Natural killer cell treated with Interleukin-12 subunit alpha and Interleukin-12 subunit beta and Interleukin-15 and Interleukin-18, amount 100 ng/mL, for 72 hours (primary cell): ENCODE measurements at regions not wholly inside any gene's neighbourhood (a gene's known extent, or its start where the extent isn't known, plus 50 kb on each side); places are given as distances from the start of the nearest gene placed in this dataset.
A peak's percentile ranks its signal among the peaks of the same experiment; 100 is the strongest.
"Not testable (repeated sequence)": the region's sequence is repeated elsewhere in the genome, so short reads cannot be mapped to it uniquely, and the experiment has no call there.

Source experiments
- ATAC-seq, 2 donors: fragments of 150-1000 bp; cut with Tn5 transposase in 1 of 2; sonication (Bioruptor Pico), chemical (Tn5 transposase) in 1 of 2; 2 replicates each; pipeline ENCODE4 v1.10.0; 2021
- DNase-seq: peaks from one replicate; pipeline ENCODE4 v3.0.0; 2022; ENCODE audit warnings: low spot score
- H3K27ac Mint-ChIP-seq, 2 donors: 1 replicate in 1 of 2; 2 replicates in 1 of 2; pipeline ENCODE4 v1.8.0; 2022; ENCODE audit warnings: mixed read lengths in 2 of 2, mild to moderate bottlenecking in 1 of 2, moderate library complexity in 1 of 2
- H3K27me3 Mint-ChIP-seq, 2 donors: 1 replicate in 1 of 2; 2 replicates in 1 of 2; pipeline ENCODE4 v1.8.0; 2022; ENCODE audit warnings: mixed read lengths in 2 of 2
- H3K36me3 Mint-ChIP-seq: one replicate; pipeline ENCODE4 v1.8.0; 2022; ENCODE audit warnings: mixed read lengths
- H3K4me1 Mint-ChIP-seq, 2 donors: 1 replicate in 1 of 2; 2 replicates in 1 of 2; pipeline ENCODE4 v1.8.0; 2022; ENCODE audit warnings: low read depth in 2 of 2, mixed read lengths in 2 of 2, mild to moderate bottlenecking in 1 of 2
- H3K4me3 Mint-ChIP-seq: one replicate; pipeline ENCODE4 v1.8.0; 2022; ENCODE audit warnings: mixed read lengths
- H3K9me3 Mint-ChIP-seq: 2 replicates; pipeline ENCODE4 v1.8.0; 2022; ENCODE audit warnings: mixed read lengths

DNA sequence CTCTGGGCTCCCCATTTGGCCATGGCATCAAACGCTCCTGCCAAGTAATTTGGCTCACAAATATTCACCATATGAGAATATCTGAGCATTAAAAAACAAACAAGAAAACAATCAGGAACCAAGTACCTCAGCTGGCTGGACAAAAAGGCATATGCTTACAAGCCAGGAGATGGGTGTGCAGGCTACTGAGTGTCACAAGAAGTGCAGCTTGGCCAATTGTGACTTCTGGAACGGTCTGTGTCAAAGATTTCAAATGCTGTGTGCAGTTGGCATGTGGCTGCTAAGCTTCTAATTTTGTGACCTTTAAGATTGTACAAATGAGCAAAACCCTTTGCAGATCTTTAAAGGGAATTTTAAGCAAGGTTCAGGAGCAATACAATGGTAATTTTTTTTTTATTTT is 274.0 kb downstream of the ANAPC1 start:
- not testable (repeated sequence) for DNase-seq, ATAC-seq, H3K4me3 Mint-ChIP-seq, H3K9me3 Mint-ChIP-seq, H3K4me1 Mint-ChIP-seq, H3K27me3 Mint-ChIP-seq, H3K36me3 Mint-ChIP-seq, H3K27ac Mint-ChIP-seq

DNA sequence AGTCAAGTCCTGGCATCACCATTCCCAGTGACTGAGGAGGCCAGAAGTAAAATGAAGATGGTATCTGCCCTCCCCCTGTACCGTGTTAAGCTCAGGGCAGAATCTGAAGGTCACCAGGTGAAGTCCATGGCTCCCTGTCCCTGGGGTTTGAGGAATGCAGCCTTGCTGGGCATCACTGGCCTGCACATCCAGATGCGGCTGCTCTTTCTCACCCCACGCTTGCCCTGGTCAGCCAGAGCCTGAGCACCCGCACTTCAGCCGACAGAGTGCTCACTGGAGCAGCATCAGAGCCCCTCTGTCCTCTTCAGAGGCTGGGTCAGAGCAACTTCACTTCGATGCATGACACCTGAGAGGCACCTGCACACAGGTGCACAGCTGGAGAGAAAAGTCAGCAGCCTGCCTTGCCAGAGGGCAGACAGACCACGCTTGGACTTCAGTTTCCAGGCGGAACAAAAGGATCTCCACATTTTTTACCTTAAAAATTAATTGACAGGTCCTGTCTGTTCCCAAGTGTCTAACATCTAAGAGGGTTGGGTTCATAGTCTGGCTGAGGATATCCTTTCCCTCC is 267.3 kb downstream of the ANAPC1 start:
- Mint-ChIP-seq H3K4me1 (peaks cover 17 to 19% of the 10 kb centered on the region in 2 donors), H3K27ac (no peak overlapping the region), H3K36me3 (no peaks in the 10 kb centered on the region), H3K4me3 (no peak overlapping the region), H3K27me3 (peaks cover 0 to 6% of the 10 kb centered on the region in 2 donors), H3K9me3 (no peaks in the 10 kb centered on the region)
- ATAC-seq (no peak), DNase-seq (no peak)

DNA sequence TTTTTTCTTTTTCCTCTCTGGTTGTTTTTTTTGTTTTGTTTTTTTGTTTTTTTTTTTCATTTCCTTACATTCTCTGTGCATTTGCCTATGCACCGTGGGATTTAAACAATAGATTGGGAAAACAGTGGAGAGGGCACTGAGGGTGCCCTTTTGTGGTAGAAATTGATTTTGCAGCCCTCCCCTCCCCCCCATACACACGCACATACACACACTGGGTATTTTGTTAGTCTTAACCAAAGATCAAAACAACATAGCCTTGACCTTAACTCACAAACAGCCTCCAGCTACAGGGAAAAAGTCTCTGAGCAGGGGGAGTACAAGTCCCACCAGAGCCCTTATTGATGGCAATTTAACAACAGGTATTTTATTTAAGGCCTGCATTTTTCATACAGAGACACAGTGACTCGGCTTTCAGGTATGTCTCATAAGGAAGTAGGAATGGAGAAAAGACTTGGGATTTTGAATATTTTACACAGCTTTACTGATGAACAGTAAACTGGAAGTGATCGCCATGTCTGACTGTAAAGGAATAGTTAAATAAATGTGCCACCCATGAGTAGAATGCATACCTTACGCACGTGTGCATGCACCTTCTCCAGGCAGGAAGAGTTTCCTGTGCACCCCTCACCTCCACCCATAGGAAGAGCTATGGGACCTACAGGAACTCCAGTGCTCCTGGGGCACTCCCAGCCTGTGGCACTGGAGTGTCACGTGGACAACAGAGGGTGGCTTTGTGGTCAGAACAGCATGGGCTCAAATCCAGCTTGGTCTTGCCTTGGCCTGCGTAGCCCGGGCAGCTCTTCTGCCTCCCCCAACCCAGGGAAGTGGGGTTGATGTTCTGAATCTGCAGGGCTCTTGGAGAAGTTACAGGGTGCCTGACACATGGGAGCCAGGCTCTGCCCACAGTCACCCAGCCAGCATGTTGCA is 266.4 kb downstream of the ANAPC1 start:
- Mint-ChIP-seq H3K4me1 (peaks cover 17 to 19% of the 10 kb centered on the region in 2 donors), H3K27ac (no peak overlapping the region), H3K36me3 (no peaks in the 10 kb centered on the region), H3K4me3 (no peak overlapping the region), H3K27me3 (peaks cover 0 to 3% of the 10 kb centered on the region in 2 donors), H3K9me3 (no peaks in the 10 kb centered on the region)
- DNase-seq (no peak), ATAC-seq (no peak)

DNA sequence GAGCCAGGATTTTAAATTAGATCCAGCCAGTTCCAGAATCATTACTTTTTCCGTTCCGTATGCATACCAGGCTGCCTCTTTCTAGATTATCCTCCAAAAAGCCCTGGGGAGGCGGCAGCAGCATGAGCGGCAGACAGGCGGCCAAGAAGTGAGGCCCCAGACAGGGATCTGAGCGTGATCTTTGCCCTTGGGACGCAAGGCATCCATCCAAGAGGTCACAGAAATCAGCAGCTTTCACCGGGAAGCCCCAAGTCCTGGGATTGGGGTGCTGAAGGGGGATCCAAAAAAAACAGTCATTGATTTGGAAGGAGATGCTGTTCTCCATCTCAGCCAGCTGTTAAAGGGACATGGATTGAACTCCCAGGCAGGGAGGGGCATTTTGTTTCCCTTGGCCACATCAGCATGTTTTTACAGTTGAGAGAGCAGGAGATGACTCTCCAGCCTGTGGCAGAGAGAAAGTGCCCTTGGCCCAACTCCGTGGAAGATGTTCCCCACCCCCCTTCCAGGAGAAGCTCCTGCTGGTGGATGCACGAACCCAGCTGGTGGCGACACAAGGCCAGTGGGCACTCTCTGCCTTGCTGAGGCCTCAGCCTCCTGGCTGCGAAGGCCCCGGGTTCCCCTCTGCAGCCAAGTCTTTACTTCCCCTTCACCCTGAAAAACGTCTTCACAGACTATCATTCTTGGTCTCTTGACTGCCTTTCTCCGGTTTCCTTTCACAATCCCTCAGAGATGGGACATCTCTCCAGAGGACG is 265.6 kb downstream of the ANAPC1 start:
- H3K27ac Mint-ChIP-seq: peak overlapping the region; percentile 22 to 78
- H3K27me3 Mint-ChIP-seq: peaks cover 0 to 3% of the 10 kb centered on the region in 2 donors
- H3K4me3 Mint-ChIP-seq: peak overlapping the region; percentile 19
- no peak for ATAC-seq
- no peaks in the 10 kb centered on the region for H3K36me3 Mint-ChIP-seq
- H3K9me3 Mint-ChIP-seq: no peaks in the 10 kb centered on the region
- H3K4me1 Mint-ChIP-seq: peaks cover 21% of the 10 kb centered on the region in 2 donors
- DNase-seq: no peak

DNA sequence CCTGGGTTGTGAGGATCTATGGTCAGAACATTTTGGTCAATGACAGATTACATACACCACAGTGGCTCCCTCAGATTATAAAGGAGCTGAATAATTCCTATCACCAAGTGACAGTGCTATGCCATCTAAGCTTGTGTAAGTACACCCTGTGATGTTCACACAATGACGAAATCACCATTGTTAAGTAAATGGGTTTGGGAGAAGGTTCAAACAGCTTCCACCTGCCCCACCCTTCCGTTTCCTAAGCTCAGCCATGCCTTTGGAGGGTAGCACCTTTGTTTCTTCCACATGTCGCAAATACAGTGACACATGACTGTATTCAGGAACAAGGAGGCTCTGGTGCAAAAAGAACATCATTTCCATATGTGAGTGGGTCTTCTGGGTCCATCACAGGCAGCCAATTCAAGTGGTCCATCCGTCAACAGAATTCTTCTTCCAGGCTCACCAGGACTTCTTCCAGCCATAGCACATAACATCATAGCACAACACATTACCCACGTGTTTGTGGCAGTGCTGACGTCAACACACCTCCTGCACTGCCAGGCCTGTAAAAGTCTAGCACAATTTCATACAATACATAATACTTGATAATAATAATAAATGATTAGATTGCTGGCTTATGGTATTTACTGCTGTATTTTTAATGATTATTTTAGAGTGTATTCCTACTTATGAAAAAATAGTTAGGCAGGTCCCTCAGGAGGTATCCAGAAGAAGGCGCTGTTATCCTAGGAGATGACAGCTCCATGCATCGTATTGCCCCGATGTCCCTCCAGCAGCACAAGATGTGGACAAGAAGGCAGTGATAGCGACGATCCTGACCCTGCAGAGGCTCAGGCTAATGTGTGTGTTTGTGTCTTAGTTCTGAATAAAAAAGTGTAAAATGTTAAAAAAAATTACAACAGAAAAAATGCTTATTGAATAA is 264.8 kb downstream of the ANAPC1 start:
- peak overlapping the region; percentile 22 to 78 for H3K27ac Mint-ChIP-seq
- peaks cover 27 to 29% of the 10 kb centered on the region in 2 donors for H3K4me1 Mint-ChIP-seq
- ATAC-seq (peak; percentile 71 to 78), DNase-seq (no peak)
- peak overlapping the region; percentile 19 for H3K4me3 Mint-ChIP-seq
- H3K9me3 Mint-ChIP-seq: no peaks in the 10 kb centered on the region
- H3K27me3 Mint-ChIP-seq: peaks cover 0 to 3% of the 10 kb centered on the region in 2 donors
- H3K36me3 Mint-ChIP-seq: no peaks in the 10 kb centered on the region

DNA sequence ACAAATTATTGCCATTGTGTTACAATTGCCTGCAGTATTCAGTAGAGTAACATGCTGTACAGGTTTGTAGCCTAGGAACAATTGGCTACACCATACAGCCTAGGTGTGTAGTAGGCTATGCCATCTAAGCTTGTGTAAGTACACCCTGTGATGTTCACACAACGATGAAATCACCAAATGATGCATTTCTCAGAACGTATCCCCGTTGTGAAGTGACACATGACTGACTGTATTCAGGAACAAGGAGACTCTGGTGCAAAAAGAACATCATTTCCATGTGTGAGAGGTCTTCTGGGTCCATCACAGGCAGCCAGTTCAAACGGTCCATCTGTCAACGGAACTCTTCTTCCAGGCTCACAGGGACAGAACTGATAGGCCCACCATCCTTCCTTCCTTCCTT is 263.7 kb downstream of the ANAPC1 start:
- Mint-ChIP-seq H3K27me3 (peaks cover 0 to 3% of the 10 kb centered on the region in 2 donors), H3K27ac (peak overlapping the region; percentile 1 to 19), H3K36me3 (no peaks in the 10 kb centered on the region), H3K4me1 (peaks cover 37 to 39% of the 10 kb centered on the region in 2 donors), H3K9me3 (no peaks in the 10 kb centered on the region), H3K4me3 (no peak overlapping the region)
- DNase-seq (no peak), ATAC-seq (no peak)

DNA sequence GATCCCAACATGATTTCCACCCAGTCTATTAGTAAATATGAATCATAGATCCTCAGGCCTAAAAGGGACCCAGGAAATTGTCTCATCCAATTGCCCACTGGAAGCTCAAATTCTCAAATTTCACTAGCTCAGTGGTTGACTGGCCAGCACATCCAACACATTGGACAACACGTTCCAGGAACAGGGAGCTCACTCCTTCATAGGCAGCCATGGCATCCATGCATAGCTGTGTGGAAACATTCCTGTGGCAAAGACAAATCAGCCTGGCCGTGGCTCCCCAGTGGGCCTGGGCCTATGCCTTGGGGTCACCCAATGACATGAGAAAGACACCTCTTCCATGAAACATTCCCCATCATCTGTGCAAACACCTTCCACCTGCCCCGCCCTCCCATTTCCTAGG is 261.1 kb downstream of the ANAPC1 start:
- no peak for ATAC-seq
- Mint-ChIP-seq H3K36me3 (peaks cover 15% of the 10 kb centered on the region), H3K27me3 (peaks cover 0 to 3% of the 10 kb centered on the region in 2 donors), H3K9me3 (peaks cover 5% of the 10 kb centered on the region), H3K4me1 (peaks cover 52 to 60% of the 10 kb centered on the region in 2 donors), H3K27ac (peak overlapping the region in 1 of 2 donors; percentile 81), H3K4me3 (peak overlapping the region; percentile 10)
- DNase-seq: no peak

DNA sequence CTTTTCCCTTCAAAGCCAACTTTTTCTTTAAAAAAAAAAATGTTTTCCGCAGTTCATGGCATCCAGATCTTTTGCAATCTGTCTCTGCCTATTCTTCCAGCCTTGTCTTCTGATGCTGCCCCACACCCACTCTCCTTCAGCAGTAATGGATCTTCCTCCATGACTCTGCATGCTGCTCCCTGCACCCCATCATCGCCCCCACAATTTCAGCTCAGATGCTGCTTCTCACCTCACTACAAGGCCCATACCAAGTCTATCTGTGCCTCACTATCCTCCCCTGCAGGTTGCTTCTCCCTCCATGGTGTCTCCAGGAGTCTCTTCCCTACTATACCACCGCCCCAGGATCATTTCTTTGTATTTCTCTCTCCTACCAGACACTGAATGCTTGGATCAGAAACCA is 260.6 kb downstream of the ANAPC1 start:
- DNase-seq (no peak), ATAC-seq (no peak)
- peaks cover 20% of the 10 kb centered on the region for H3K36me3 Mint-ChIP-seq
- H3K27me3 Mint-ChIP-seq: peaks cover 0 to 3% of the 10 kb centered on the region in 2 donors
- H3K9me3 Mint-ChIP-seq: peaks cover 9% of the 10 kb centered on the region
- peak overlapping the region; percentile 10 for H3K4me3 Mint-ChIP-seq
- H3K4me1 Mint-ChIP-seq: peaks cover 52 to 60% of the 10 kb centered on the region in 2 donors
- H3K27ac Mint-ChIP-seq: peak overlapping the region in 1 of 2 donors; percentile 81

DNA sequence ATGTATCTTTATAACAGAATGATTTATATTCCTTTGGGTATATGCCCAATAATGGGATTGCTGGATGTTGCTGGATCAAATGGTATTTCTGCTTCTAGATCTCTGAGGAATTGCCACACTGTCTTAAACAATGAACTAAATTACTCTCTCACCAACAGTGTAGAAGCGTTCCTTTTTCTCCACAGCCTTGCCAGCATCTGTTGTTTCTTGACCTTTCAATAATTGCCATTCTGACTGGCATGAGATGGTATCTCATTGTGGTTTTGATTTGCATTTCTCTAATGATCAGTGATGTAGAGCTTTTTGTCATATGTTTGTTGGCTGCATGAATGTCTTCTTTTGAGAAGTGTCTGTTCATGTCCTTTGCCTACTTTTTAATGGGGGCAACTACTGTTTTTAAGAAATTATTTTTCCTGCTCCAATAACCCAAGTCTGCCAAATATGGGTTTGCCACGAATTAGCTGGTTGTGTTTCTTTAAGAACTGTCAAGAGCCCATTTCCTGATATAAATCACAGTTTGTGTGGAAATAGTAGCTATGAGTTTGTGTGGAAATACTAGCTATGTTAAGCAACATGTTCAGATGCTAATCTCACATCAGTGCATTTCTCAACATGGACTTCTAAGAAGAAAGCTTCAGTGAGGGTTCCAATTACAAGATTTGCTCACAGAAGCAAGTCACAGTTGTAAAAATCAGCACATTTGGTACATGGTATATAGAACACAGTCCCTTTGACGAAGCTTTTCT is 259.4 kb downstream of the ANAPC1 start:
- Mint-ChIP-seq H3K27me3 (peaks cover 0 to 3% of the 10 kb centered on the region in 2 donors), H3K4me1 (peaks cover 43 to 52% of the 10 kb centered on the region in 2 donors), H3K4me3 (peak overlapping the region; percentile 80), H3K27ac (peak overlapping the region; percentile 81 to 95), H3K9me3 (peaks cover 13% of the 10 kb centered on the region), H3K36me3 (peaks cover 28% of the 10 kb centered on the region)
- DNase-seq (no peak), ATAC-seq (peak; percentile 79 to 89)

DNA sequence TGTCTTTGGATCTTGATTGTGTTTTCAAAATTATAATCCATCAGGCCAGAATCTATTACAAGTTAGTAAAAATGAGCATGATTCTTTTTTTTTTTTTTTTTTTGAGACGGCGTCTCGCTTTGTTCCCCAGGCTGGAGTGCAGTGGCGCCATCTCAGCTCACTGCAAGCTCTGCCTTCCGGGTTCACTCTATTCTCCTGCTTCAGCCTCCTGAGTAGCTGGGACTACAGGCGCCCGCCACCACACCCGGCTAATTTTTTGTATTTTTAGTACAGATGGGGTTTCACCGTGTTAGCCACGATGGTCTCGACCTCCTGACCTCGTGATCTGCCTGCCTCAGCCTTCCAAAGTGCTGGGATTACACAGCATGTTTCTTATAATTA is 258.8 kb downstream of the ANAPC1 start:
- H3K4me3 Mint-ChIP-seq: peak overlapping the region; percentile 80
- H3K36me3 Mint-ChIP-seq: peaks cover 34% of the 10 kb centered on the region
- H3K4me1 Mint-ChIP-seq: peaks cover 41 to 52% of the 10 kb centered on the region in 2 donors

DNA sequence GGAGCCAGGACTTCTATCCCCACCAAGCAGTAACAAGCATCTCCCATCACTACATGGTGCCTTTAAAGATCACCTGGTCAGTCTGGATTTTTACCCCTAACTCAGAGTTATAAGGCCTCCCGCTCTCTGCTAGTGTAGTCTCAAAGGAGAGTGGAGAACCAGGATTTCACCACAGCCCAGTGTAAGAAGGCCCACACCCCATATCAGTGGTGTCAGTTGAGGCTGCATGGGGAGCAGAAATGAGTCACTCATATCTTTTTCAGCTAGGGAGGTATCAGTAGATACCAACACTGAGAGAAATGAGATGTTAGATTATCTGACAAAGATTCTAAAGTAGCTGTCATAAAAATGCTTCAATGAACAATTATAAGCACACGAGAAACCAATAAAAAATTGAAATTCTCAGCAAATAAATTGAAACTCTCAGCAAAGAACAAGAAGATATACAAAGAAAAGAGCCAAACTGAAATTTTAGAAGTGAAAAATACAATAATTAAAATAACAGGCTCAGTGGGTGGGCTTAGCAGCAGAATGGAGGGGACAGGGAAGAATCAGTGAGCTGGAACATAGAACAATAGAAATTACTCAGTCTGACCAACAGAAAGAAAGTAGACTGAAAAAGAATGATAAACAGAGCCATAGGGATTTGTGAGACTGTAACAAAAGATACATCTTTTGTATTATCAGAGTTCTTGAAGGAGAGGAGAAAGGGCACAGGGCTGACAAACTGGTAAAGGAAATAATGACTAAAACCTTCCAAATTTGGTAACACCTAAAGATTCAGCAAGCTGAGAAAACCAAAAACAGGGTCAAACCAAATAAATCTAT is 257.7 kb downstream of the ANAPC1 start:
- DNase-seq (no peak), ATAC-seq (peak; percentile 74 to 94)
- H3K27ac Mint-ChIP-seq: peak overlapping the region; percentile 81 to 95
- H3K4me1 Mint-ChIP-seq: peaks cover 32 to 43% of the 10 kb centered on the region in 2 donors
- H3K36me3 Mint-ChIP-seq: peaks cover 42% of the 10 kb centered on the region
- H3K27me3 Mint-ChIP-seq: no peaks in the 10 kb centered on the region
- H3K4me3 Mint-ChIP-seq: peak overlapping the region; percentile 80
- H3K9me3 Mint-ChIP-seq: peaks cover 13% of the 10 kb centered on the region

More for the DNA sequence above, 258.8 kb downstream of the ANAPC1 start:
- H3K27me3 Mint-ChIP-seq, DNase-seq: not testable (repeated sequence)
- H3K27ac Mint-ChIP-seq: peak overlapping the region; percentile 81 to 95
- peak in 1 of 2 donors; percentile 58 for ATAC-seq
- peaks cover 13% of the 10 kb centered on the region for H3K9me3 Mint-ChIP-seq

DNA sequence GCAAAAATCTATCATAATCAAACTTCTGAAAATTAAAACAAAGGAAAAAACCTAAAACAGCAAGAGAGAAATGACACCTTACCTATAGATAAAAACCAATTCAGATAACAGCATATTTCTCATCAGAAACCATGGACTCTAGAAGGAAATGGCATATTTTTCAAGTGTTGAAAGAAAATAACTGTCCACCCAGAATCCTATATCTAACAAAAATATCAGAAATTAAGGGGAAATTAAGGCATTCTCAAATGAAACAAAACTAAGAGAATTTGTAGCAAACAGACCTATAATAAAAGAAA is 257.2 kb downstream of the ANAPC1 start:
- ATAC-seq (no peak), DNase-seq (no peak)
- H3K27ac Mint-ChIP-seq: peak overlapping the region; percentile 81 to 95
- H3K9me3 Mint-ChIP-seq: peaks cover 13% of the 10 kb centered on the region
- peaks cover 42% of the 10 kb centered on the region for H3K36me3 Mint-ChIP-seq
- H3K4me3 Mint-ChIP-seq: peak overlapping the region; percentile 80
- H3K27me3 Mint-ChIP-seq: no peaks in the 10 kb centered on the region
- peaks cover 32 to 43% of the 10 kb centered on the region in 2 donors for H3K4me1 Mint-ChIP-seq
